ENCODE measurements at regions not wholly inside any gene's neighbourhood (a gene's known extent, or its start where the extent isn't known, plus 50 kb on each side); places are given as distances from the start of the nearest gene placed in this dataset.
"Not testable (repeated sequence)": the region's sequence is repeated elsewhere in the genome, so short reads cannot be mapped to it uniquely, and the experiment has no call there.

GRCh38 chr12:4193821-4194220 is 79.7 kb upstream of the CCND2 start:
- intact Hi-C loops (cut with micrococcal nuclease), result no loop called here

DNA sequence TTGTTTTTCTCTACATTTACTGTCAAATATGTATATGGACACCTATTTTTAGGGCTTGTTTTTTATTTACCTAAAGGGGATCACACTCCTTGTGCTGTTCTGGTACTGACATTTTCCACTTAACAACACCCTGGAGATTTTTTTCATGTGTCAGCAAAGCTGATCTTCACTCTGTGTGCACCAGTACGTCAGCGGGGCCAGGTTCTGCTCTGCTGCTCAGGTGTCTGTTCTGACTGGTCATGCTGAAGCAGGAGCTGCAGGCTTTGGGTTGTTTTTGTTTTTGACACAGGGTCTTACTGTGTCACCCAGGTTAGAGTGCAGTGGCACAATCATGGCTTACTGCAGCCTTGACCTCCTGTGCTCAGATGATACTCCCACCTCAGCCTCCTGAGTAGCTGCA is 81.9 kb upstream of the CCND2 start:
- intact Hi-C loops (cut with micrococcal nuclease), result no loop called here

DNA sequence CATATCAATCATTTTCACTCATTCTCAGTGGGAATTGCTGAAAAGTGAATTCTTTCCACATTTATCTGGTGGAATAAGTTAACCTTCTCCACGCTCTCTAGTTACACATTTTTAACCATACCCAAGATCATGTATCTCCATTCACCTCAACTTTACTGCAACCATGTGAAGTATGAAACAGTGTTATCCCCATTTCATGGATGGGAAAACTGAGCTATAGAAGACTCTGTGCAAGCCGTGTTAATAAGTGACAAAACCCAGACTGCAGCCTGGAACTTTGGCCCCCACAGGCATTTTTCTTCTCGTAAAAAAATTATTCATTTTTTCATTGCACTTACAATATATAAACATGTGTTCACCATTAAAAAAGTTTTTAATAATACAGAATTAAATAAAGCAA is 82.4 kb upstream of the CCND2 start:
- intact Hi-C loops (cut with micrococcal nuclease), result no loop called here

- intact Hi-C loops (cut with micrococcal nuclease), result no loop called here
Measured at GRCh38 chr12:4190366-4191063, 83.0 kb upstream of the CCND2 start.

DNA sequence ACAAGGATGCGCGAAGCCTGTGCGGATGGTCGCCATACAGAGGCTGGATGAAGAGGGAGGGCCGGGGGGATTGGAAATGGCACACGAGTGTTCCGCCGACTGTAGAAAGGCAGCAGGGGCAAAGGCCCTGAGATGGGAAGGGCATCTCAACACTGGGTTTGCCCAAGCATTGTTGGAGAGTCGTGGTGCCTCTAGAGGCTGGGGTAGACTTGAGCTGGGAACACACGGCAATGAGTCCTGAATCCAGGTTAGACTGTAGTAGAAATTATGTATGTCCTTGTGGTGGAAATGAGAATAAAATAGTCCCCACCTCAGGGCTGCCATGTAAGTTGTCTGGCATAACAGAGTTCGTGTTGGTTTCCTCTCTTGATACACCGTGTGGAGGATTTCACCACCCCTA is 83.8 kb upstream of the CCND2 start:
- intact Hi-C loops (cut with micrococcal nuclease), result no loop called here

DNA sequence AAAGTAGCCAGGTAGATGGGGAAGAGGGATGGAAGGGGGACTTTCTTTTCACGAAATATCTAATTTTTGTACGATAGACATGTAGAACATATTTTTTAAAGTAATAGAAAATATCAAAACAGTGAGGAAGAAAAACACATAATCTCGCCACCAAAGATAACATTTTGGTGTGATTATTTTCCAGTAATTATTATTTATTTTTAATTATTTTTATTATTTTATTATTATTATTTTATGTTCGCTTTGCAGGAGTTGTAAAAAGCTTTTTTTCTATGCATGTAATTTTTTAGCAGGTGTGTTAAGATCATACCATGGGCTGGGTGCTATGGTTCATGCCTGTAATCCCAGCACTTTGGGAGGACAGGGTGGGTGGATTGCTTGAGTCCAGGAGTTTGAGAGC is 85.6 kb upstream of the CCND2 start:
- intact Hi-C loops (cut with micrococcal nuclease), result no loop called here

DNA sequence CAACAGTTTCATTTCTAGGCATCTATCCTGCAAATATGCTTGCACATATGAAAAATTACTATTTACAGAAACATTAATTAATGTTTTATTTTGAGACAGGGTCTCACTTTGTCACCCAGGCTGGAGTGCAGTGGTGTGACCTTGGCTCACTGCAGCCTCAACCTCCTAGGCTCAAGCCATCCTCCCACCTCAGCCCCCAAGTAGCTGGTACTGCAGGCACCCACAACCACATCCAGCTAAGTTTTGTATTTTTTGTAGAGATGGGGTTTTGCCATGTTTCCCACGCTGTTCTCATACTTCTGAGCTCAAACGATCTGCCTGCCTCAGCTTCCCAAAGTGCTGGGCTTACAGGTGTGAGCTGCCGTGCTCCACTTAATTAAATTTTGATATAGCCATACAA is 86.2 kb upstream of the CCND2 start:
- intact Hi-C loops (cut with micrococcal nuclease), result not testable (repeated sequence)

DNA sequence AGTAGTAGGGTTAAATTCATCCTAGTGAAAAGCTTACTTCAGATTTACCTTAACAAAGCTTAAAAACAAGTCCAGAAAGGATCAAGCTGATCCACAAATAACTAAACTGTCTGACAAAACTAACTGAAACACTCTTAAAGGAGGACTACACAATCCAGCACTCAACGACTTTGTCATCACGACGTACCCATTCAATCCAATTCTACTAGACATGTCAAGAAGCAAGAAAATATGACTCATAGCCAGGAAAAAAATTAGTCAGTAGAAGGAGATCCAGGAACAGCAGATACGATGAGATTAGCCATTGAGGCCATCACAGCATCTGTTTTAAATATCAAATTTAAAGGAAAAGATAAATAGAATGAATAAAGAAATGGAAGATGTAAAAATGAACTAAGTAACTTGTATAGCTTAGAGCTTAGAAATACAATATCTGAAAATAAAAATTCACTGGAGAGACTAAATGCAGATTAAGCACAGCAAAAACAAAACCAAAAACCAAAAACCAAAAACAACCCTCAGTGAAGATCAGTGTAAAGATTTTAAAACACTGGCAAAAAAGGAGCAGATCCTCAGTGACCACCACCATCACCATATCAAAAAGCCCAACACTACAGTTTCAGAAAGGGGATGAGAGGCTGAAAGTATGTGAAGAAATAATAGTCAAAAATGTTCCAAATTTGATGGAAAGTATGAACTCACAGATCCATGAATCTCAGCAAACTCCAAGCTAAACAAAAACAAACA is 95.0 kb upstream of the CCND2 start:
- intact Hi-C loops (cut with micrococcal nuclease), result loop anchor here (2.0 to 5.0 kb wide), 2 partner anchors 26 to 36 kb away; no protein-coding TSS in a partner anchor

GRCh38 chr12:4177262-4177661 is 96.3 kb upstream of the CCND2 start:
- intact Hi-C loops (cut with micrococcal nuclease), result loop anchor here (5.0 kb wide), 1 partner anchor 35 kb away; no protein-coding TSS in a partner anchor

GRCh38 chr12:4176168-4176567 is 97.4 kb upstream of the CCND2 start:
- intact Hi-C loops (cut with micrococcal nuclease), result loop anchor here (5.0 kb wide), 1 partner anchor 34 kb away; no protein-coding TSS in a partner anchor

GRCh38 chr12:4174417-4174816 is 99.1 kb upstream of the CCND2 start:
- intact Hi-C loops (cut with micrococcal nuclease), result no loop called here

GRCh38 chr12:4172999-4173398 is 100.6 kb upstream of the CCND2 start:
- intact Hi-C loops (cut with micrococcal nuclease), result no loop called here

GRCh38 chr12:4171742-4172141 is 101.8 kb upstream of the CCND2 start:
- intact Hi-C loops (cut with micrococcal nuclease), result no loop called here

- intact Hi-C loops (cut with micrococcal nuclease), result no loop called here
Measured at GRCh38 chr12:4169959-4170358, 103.6 kb upstream of the CCND2 start.

DNA sequence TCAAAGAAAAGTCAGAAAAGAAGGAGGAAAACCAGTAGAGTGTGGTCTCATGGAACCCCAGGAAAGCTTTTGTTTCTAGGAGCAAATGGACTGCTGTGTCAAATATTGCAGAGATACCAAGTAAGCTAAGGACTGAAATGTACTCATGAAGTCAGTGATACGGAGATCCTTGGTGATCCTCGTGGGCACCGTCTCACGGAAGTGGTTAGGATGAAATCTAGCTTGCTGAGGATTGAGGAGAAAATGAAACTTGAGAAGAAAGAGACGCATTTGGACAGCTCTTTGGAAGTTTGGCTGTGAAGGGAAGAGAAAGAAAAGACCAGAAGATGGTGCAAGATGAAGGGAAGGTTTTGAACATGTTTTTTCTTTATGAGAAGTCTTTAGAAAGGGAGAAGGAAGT is 104.0 kb upstream of the CCND2 start:
- intact Hi-C loops (cut with micrococcal nuclease), result no loop called here

DNA sequence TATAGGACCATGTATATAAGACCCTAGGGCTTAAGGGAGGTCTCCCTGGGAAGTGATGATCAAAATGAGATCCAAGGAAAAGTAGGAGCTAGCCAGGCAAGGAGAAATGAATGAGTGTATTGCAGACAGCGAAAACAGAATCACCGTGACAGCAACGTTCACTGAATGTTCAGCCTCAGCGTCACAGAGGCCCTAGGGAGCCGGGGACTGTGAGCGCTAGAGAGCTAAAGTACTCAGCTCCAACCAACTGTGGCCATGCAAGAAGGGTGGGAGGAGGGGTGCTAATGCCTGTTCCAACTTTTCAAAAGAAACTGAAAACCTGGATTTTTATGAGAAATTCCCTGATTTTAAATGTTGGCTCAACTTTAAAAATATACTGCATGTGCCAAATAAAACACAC is 105.5 kb upstream of the CCND2 start:
- intact Hi-C loops (cut with micrococcal nuclease), result no loop called here

GRCh38 chr12:4164559-4165558 is 108.7 kb upstream of the CCND2 start:
- intact Hi-C loops (cut with micrococcal nuclease), result loop anchor here (5.0 kb wide), 1 partner anchor 58 kb away; no protein-coding TSS in a partner anchor

DNA sequence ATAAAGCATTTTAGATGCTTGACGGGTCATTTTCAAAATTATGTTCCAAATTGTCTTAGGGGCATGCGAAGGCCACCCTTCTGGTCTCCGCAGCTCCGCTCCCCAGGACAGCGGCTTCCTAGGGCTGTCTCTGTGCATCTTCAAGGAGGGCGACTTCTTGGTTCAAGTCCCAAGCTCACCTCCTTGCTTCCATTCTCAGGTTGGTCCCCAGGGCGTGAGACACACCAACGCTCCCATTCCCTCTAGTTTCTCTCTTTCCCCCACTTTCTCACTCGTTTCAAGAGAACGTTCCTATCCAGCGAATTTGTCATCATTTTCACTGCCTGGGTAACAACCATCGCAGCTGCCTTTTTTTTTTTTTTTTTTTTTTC is 109.4 kb upstream of the CCND2 start:
- intact Hi-C loops (cut with micrococcal nuclease), result loop anchor here (5.0 kb wide), 1 partner anchor 57 kb away; no protein-coding TSS in a partner anchor

- intact Hi-C loops (cut with micrococcal nuclease), result loop anchor here (2.0 to 5.0 kb wide), 2 partner anchors 19 to 54 kb away; no protein-coding TSS in a partner anchor
Measured at GRCh38 chr12:4161718-4162117, 111.8 kb upstream of the CCND2 start.

DNA sequence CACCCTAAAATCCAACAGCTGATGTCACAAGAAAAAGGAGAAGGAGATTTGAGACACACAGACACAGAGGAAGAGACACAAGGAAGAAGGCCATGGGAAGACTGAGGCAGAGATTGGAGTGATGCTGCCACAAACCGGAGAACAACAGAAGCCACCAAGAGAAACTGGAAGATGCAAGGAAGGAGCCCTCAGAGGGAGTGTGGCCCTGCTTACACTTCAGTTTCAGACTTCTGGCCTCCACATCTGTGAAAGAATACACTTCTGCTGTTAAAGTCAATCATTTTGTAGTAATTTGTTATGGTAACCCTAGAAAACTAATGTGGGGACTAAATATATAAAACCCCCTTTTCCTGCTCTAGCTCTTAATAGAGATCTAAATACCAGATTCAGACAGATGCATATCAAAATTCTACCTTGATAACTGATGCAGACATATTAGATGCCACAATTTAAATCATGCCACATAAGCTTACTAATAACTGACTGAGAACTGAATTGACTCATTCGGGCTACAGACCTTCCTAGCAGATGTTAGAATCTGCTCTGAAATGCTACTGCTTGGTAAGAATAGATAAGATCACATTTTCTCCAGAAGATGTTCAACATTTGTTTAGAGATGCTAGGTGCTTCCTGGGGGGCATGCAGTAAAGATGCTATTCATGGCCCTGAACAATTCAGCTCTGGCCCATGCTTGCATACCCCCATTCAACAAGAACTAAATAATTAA is 113.1 kb upstream of the CCND2 start:
- intact Hi-C loops (cut with micrococcal nuclease), result loop anchor here (2.0 to 5.0 kb wide), 2 partner anchors 18 to 53 kb away; no protein-coding TSS in a partner anchor

GRCh38 chr12:4159851-4160250 is 113.7 kb upstream of the CCND2 start:
- intact Hi-C loops (cut with micrococcal nuclease), result loop anchor here (2.0 to 5.0 kb wide), 2 partner anchors 17 to 53 kb away; no protein-coding TSS in a partner anchor
